ENCODE measurements at regions not wholly inside any gene's neighbourhood (a gene's known extent, or its start where the extent isn't known, plus 50 kb on each side); places are given as distances from the start of the nearest gene placed in this dataset.

DNA sequence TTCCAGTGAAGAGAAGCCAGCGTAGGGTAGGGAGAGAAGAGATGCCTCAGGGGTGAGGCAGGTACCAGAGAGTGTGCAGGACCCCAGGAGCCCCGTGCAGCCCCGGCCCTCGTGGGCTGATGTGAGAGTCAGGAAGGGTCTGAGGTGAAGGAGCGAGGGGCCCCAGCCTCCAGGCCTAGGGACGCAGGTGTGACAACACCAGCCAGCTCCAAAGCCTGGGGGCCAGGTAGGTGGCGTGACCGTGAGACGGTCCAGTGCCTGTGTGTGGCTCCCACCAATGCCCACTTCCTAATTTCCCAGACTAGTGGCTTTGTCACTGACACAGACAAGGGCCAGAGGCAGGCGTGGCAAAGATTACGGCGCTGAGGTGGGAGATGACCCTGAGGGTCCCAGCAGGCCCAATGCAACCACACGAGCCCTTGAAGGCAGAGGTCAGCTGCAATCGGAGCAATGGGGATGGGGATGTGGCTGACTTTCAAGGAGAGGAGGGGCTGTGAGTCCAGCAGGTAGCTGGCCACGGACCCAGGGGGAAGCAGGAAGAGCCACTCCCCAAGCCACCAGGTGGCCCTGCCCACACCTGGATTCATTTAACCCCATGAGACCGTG lies 86.0 kb upstream of the SNTG2 start:
- DNase-seq (ENCODE audit: low spot score), result no peak
- WGBS (ENCODE audit: low lambda C conversion rate), result 20% methylated on average over 16 of the region's 16 CpGs
- H3K79me2 ChIP-seq (ENCODE audit: insufficient read depth, low read length), result no peaks in the 10 kb centered on the region
- no peak for FAIRE-seq
- H3K4me3 ChIP-seq (replicated peaks in 1 of 3; ENCODE audit: insufficient read depth in 1 of 3, low read depth in 2 of 3, low read length in 3 of 3), result no peak overlapping the region
- no peak overlapping the region for H3K9ac ChIP-seq (ENCODE audit: insufficient read depth, low read depth, low read length)
- no peaks in the 10 kb centered on the region for H3K4me1 ChIP-seq (ENCODE audit: insufficient read depth, low read length)
- intact Hi-C loops (cut with micrococcal nuclease; ENCODE audit: unreplicated experiment), result no loop called here
- no peaks in the 10 kb centered on the region for H3K9me3 ChIP-seq (ENCODE audit: low read length)
- H3K4me2 ChIP-seq (ENCODE audit: low read depth, low read length), result no peak overlapping the region
- no peaks in the 10 kb centered on the region for H3K36me3 ChIP-seq (replicated peaks in 1 of 2; ENCODE audit: control insufficient read depth in 1 of 2, insufficient read depth in 2 of 2, low read length in 2 of 2)
- H2AFZ ChIP-seq (ENCODE audit: low read length), result no peak overlapping the region
- H3K27me3 ChIP-seq (ENCODE audit: control insufficient read depth in 1 of 2, insufficient read depth in 2 of 2, low read length in 2 of 2), result peaks cover 0 to 34% of the 10 kb centered on the region in 2 experiments; a peak in 2 of 5 replicates
- no peak for ATAC-seq
- no peaks in the 10 kb centered on the region for H4K20me1 ChIP-seq (ENCODE audit: insufficient read depth, low read length)
- CTCF ChIA-PET (ENCODE audit: low intra/inter-chr PET ratio, low total read pairs), result no interaction called here
- no peak overlapping the region for H3K27ac ChIP-seq (ENCODE audit: extremely low read length, insufficient read depth, low read length)
- TF ChIP-seq PAWR (CRISPR knock-in tag; IDR thresholded peaks at IDR 0.05; ENCODE audit: borderline replicate concordance) (no peak), KLF11 (CRISPR knock-in tag; IDR thresholded peaks at IDR 0.05) (no peak), ZNF879 (CRISPR knock-in tag; IDR thresholded peaks at IDR 0.05) (no peak), NFATC3 (CRISPR knock-in tag; IDR thresholded peaks at IDR 0.05) (no peak), IKZF4 (CRISPR knock-in tag; IDR thresholded peaks at IDR 0.05; ENCODE audit: borderline replicate concordance, low read depth, not compliant biosample characterization) (no peak), HNRNPK (IDR thresholded peaks at IDR 0.05; ENCODE audit: low read depth, low read length, poor library complexity, severe bottlenecking) (no peak)
- TF ChIP-seq, protein P1, sequence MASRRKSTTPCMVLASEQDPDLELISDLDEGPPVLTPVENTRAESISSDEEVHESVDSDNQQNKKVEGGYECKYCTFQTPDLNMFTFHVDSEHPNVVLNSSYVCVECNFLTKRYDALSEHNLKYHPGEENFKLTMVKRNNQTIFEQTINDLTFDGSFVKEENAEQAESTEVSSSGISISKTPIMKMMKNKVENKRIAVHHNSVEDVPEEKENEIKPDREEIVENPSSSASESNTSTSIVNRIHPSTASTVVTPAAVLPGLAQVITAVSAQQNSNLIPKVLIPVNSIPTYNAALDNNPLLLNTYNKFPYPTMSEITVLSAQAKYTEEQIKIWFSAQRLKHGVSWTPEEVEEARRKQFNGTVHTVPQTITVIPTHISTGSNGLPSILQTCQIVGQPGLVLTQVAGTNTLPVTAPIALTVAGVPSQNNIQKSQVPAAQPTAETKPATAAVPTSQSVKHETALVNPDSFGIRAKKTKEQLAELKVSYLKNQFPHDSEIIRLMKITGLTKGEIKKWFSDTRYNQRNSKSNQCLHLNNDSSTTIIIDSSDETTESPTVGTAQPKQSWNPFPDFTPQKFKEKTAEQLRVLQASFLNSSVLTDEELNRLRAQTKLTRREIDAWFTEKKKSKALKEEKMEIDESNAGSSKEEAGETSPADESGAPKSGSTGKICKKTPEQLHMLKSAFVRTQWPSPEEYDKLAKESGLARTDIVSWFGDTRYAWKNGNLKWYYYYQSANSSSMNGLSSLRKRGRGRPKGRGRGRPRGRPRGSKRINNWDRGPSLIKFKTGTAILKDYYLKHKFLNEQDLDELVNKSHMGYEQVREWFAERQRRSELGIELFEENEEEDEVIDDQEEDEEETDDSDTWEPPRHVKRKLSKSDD (CRISPR knock-in tag; IDR thresholded peaks at IDR 0.05; ENCODE audit: low read depth), result no peak
- POLR2A ChIA-PET, result no interaction called here
- in situ Hi-C loops (cut with HindIII; ENCODE audit: extremely low pct_ligation_motif_present, low pct_unique_long_range_greater_than_20kb), result no loop called here
- BruUV-seq (replicated peaks), result no TSS peak
